ENCODE measurements at regions not wholly inside any gene's neighbourhood (a gene's known extent, or its start where the extent isn't known, plus 50 kb on each side); places are given as distances from the start of the nearest gene placed in this dataset.

- no peak for TF ChIP-seq CTCF (IDR thresholded peaks at IDR 0.05)
- no peak for TF ChIP-seq POLR2A (IDR thresholded peaks at IDR 0.05)
These were observed 237.3 kb upstream of the MYT1L start for GRCh38 chr2:2568411-2568810.
